ENCODE measurements at regions not wholly inside any gene's neighbourhood (a gene's known extent, or its start where the extent isn't known, plus 50 kb on each side); places are given as distances from the start of the nearest gene placed in this dataset.

GRCh38 chr6:30000156-30000791 lies 57.9 kb downstream of the HLA-A start:
- TF ChIP-seq POLR2A (IDR thresholded peaks at IDR 0.05; ENCODE audit: low read depth, low read length) (no peak), POLR2AphosphoS5 (IDR thresholded peaks at IDR 0.05; ENCODE audit: low read depth, low read length) (no peak)
